DMS153 treated with DMSO at 0.1 percent for 48 hours (cell line): ENCODE measurements at regions not wholly inside any gene's neighbourhood (a gene's known extent, or its start where the extent isn't known, plus 50 kb on each side); places are given as distances from the start of the nearest gene placed in this dataset.

Experiments
- DNase-seq: peaks from one replicate; lab custom pipeline; 2025; ENCODE audit not compliant: unreplicated experiment; lab: John Stamatoyannopoulos, UW

- no peak for DNase-seq
These were observed 431.9 kb downstream of the ADAMTS20 start for GRCh38 chr12:43120150-43120549.

DNA sequence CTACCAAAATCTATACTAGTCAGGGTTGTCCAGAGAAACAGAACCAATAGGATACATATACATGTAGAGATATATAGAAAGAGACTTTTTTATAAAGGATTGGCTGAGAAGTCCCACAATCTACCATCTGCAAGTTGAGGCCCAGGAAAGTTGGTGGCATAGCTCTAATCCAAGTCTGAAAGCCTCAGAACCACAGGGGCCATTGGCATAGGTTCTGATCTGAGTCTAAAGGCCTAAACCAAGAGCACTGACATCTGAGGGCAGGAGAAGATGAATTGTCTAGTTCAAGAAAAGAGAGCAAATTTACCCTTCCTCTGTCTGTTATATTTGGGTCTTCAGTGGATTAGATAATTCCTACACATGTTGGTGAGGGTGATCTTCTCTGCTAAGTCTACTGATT lies 433.1 kb downstream of the ADAMTS20 start:
- DNase-seq: no peak

GRCh38 chr12:43118234-43118633 lies 433.8 kb downstream of the ADAMTS20 start:
- DNase-seq: no peak

- no peak for DNase-seq
These were observed 434.6 kb downstream of the ADAMTS20 start for GRCh38 chr12:43117226-43117930.

DNA sequence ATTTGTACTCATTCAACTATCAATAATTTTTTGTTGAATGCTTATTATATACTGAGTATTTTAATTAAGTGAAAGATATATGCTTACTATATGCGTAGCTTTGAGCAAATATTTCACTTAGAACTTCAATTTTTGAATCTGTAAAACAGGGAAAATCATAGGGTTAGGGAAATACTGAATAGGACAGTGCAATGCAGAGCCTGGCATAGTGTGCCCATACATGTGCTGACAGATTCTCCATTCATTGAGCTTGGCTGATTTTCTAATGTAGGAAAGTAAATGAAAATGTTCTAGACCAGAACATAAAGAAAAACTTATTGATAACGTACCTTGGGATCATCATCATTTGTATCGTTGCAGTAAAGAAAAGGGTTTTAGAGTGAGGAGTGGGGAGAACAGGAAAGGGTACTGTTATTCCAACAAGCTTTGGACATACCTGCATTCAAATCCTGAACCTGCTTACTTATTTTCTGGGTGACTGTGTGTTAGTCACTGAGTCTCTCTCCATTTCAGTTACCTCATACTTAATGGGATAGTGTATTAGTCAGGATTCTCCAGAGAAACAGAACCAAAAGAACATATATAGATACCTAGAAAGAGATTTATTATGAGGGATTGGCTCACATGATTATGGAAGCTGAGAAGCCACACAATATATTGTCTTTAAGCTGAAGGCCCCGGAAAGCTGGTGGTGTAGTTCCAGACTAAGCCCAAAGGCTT lies 436.4 kb downstream of the ADAMTS20 start:
- no peak for DNase-seq

- no peak for DNase-seq
These were observed 437.7 kb downstream of the ADAMTS20 start for GRCh38 chr12:43114316-43114715.

DNA sequence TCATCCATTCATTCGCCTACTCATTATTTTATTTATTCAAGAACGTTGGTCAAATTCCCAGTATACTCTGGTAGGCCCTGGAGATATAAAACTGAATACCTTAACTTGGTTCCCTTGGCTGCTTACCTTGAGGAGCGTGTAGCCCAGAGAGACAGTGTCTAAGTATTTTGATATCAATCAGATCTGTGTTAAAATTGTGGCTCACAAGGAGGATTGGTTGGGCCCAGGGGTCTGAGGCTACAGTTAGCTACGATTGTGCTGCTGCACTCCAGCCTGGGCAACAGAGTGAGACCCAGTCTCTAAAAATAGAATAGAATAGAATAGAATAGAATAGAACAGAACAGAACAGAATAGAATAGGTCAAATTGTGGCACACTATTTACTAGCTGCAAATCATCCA lies 438.4 kb downstream of the ADAMTS20 start:
- no peak for DNase-seq

DNA sequence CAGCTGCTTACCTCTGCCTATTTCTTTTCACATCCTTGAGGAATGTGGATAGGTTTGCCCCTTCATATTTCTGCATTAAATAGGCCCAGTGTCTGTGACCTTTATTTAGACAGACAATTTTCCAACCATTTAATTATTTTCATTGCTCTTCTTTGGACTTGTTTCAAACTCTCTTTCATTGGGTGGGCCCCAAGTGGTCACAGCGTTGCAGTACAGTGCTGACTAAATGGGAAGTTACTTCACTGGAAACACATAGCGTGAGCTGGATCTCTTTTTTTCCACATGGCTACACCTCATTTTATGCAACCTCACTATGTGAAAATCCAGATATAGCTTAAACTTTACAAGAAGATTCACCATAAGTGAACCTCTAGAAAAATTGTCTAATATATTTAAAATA lies 438.9 kb downstream of the ADAMTS20 start:
- no peak for DNase-seq

GRCh38 chr12:43112101-43112920 lies 439.7 kb downstream of the ADAMTS20 start:
- no peak for DNase-seq

GRCh38 chr12:43111608-43112007 lies 440.4 kb downstream of the ADAMTS20 start:
- DNase-seq: no peak

GRCh38 chr12:43109631-43110345 lies 442.2 kb downstream of the ADAMTS20 start:
- DNase-seq: no peak

- DNase-seq: no peak
These were observed 443.3 kb downstream of the ADAMTS20 start for GRCh38 chr12:43108656-43109055.

DNA sequence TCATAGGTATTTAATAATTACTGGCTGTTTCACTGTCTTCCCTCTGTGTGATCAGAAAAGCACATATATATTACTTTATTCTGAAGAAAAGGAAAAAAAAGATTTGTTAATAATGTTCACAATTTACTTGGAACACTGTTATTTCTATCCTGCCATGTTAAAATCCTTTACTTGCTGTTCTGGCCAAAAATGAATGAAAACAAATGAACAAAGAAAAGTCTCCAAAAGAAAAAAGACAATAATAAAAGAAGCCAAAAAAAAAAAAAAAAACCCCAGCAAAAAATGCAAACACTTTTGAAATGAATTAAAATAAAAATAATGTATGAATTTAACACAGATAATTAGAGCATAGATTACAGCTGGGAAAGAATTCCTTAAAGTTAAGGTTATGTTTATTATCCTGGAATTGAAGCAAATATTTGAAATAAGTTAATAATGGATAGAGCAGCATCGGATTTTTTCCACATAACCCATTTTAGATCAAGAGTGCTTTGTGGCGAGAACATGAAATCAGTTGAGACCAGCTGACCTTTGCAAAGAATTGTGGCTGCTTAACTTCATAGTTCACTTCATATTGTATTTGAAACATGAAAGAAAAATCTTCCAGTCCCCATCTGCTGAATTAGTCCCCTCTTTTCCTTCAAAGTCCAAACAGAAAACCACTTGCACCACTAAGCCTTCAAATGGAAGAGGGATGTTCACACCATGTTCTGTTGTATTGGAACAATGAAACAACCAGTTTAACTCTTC lies 444.8 kb downstream of the ADAMTS20 start:
- DNase-seq: no peak

DNA sequence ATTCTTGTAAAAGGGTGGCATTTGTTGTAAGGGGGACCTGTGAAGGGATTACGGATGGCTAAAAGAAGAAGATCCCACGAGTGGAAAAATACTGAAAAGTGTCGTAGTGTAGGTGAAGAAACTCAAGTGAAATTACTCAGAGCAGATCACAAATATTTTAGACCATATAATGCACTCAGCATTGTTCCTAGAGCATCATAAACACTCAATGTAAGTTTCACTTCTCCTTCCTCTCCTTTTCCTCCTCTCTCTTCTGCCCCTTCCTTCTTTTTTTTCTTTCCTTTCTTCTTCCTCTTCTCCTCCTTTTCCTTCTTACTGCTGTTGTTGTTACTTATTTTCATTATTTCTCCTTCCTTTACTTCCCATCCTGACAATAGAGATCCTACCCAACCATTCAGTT lies 445.6 kb downstream of the ADAMTS20 start:
- DNase-seq: no peak

- no peak for DNase-seq
These were observed 446.5 kb downstream of the ADAMTS20 start for GRCh38 chr12:43105426-43105981.

DNA sequence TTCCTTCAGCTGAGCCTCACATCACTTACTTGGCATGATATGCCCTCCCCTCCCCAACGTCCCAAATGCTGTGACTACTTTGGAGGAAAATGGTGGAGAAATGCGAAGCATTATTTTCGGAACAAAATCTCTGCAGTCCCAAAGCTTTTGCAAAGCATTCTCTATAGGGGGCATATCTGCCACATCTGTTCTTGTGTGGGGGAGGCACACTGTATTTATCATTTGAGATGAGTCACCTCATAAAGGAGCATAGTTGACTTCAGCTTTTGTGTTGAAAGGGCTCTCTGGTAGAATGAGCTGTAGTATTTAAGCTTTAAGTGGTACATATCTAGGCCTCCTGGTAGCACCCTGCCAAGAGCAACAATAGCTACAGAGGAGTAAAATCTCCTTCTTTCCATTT lies 447.5 kb downstream of the ADAMTS20 start:
- DNase-seq: no peak

DNA sequence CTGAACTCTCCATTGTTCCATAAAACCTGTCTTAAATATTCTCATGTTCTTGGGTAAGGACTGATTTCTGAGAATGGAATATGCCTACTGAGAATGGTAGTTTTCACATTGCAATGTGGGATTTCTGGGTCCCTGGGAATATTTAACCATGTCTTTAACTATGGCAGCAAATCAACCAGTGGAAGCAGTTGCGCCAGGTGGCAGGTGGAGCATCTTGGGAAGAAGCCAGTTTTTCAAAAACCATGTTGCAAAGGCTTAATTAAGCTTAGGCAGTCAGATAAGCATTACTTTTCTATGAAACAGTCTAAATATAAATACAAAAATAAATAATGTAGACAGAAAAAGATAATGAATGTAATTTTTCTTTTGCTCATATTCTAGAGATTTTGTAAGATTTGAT lies 448.1 kb downstream of the ADAMTS20 start:
- DNase-seq: no peak

GRCh38 chr12:43102546-43103264 lies 449.3 kb downstream of the ADAMTS20 start:
- DNase-seq: no peak

DNA sequence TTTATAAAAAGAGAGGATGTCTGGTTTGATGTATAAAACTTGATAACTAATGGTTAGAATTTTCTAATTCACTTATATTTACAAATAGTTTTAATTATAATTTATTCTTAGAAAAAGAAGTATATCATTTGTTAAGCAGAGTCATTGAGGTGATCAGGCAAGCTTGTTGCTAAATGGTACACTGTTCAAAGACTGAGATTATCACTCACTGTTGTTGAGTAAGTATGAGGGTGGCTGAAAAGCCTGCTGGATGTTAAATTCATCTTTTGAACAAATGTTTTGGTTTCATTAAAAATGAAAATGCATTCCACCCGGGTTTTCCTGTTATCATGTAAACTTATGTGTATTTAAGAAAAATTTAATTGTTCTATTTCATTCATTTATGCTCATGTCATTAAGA lies 451.8 kb downstream of the ADAMTS20 start:
- no peak for DNase-seq
